ENCODE measurements at regions not wholly inside any gene's neighbourhood (a gene's known extent, or its start where the extent isn't known, plus 50 kb on each side); places are given as distances from the start of the nearest gene placed in this dataset.

- H3K36me3 ChIP-seq (replicated peaks in 1 of 2; ENCODE audit: control extremely low read depth in 1 of 2, control insufficient read depth in 1 of 2, extremely low read depth in 1 of 2, insufficient read depth in 2 of 2, low read length in 1 of 2): no peaks in the 10 kb centered on the region
- Mint-ChIP-seq H3K27ac (no peak overlapping the region), H3K4me3 (no peak overlapping the region), H3K27me3 (no peaks in the 10 kb centered on the region), H3K9me3 (ENCODE audit: insufficient read depth) (no peaks in the 10 kb centered on the region), H3K4me1 (no peaks in the 10 kb centered on the region)
- CTCF ChIA-PET: no interaction called here
- H3K4me3 ChIP-seq (ENCODE audit: control extremely low read depth in 1 of 5, extremely low read depth in 1 of 5, insufficient read depth in 1 of 5, low read depth in 2 of 5, low read length in 4 of 5): no peak overlapping the region
- no peak overlapping the region for H3K27ac ChIP-seq (ENCODE audit: low read length in 2 of 2)
- no peak overlapping the region for H3K9ac ChIP-seq (ENCODE audit: low read length)
- POLR2A ChIA-PET: no interaction called here
- no peak for ATAC-seq (ENCODE audit: low read depth)
- H3K79me2 ChIP-seq (ENCODE audit: control insufficient read depth, insufficient read depth, low read length): no peaks in the 10 kb centered on the region
- H3K4me1 ChIP-seq (ENCODE audit: control insufficient read depth in 2 of 2, insufficient read depth in 2 of 2, low read length in 2 of 2): no peaks in the 10 kb centered on the region
- no peaks in the 10 kb centered on the region for H4K20me1 ChIP-seq (ENCODE audit: control insufficient read depth, insufficient read depth, low read length, poor library complexity, severe bottlenecking)
- no peak overlapping the region for H3K4me2 ChIP-seq (replicated peaks; ENCODE audit: low read depth, low read length, poor library complexity, severe bottlenecking)
- H3K9me3 ChIP-seq (ENCODE audit: control extremely low read depth in 1 of 3, control insufficient read depth in 2 of 3, insufficient read depth in 1 of 3, low read length in 2 of 3): no peaks in the 10 kb centered on the region
- intact Hi-C loops (cut with micrococcal nuclease): no loop called here
- DNase-seq: no peak
- no peak overlapping the region for H2AFZ ChIP-seq (ENCODE audit: insufficient read depth, low read depth, low read length, poor library complexity, severe bottlenecking)
- TF ChIP-seq EZH2 (IDR thresholded peaks at IDR 0.05; ENCODE audit: borderline replicate concordance, insufficient read depth, low read depth, low read length, poor library complexity, severe bottlenecking) (no peak), CTCF (IDR thresholded peaks at IDR 0.05) (no peak)
- no CpG with 5 or more reads among the region's 2 CpGs for WGBS (ENCODE audit: insufficient coverage)
- H3K27me3 ChIP-seq (replicated peaks in 1 of 4; ENCODE audit: control extremely low read depth in 1 of 4, control insufficient read depth in 3 of 4, insufficient read depth in 4 of 4, low read length in 3 of 4): no peaks in the 10 kb centered on the region
Observed at GRCh38 chr2:209194717-209195116, 229.1 kb upstream of the MAP2 start.

- intact Hi-C loops (cut with micrococcal nuclease): no loop called here
- CTCF ChIA-PET: no interaction called here
- 24% methylated on average over 7 of the region's 9 CpGs for WGBS (ENCODE audit: insufficient coverage)
Observed at GRCh38 chr2:209208211-209208610, 215.6 kb upstream of the MAP2 start.

More at GRCh38 chr2:209208211-209208610, 215.6 kb upstream of the MAP2 start:
- Mint-ChIP-seq H3K9me3 (ENCODE audit: insufficient read depth) (no peaks in the 10 kb centered on the region), H3K27ac (no peak overlapping the region), H3K4me3 (no peak overlapping the region), H3K27me3 (no peaks in the 10 kb centered on the region), H3K4me1 (no peaks in the 10 kb centered on the region)
- Histone ChIP-seq H3K36me3 (replicated peaks in 1 of 2; ENCODE audit: control extremely low read depth in 1 of 2, control insufficient read depth in 1 of 2, extremely low read depth in 1 of 2, insufficient read depth in 2 of 2, low read length in 1 of 2) (no peaks in the 10 kb centered on the region), H3K4me1 (ENCODE audit: control insufficient read depth in 2 of 2, insufficient read depth in 2 of 2, low read length in 2 of 2) (no peaks in the 10 kb centered on the region), H3K79me2 (ENCODE audit: control insufficient read depth, insufficient read depth, low read length) (no peaks in the 10 kb centered on the region), H4K20me1 (ENCODE audit: control insufficient read depth, insufficient read depth, low read length, poor library complexity, severe bottlenecking) (no peaks in the 10 kb centered on the region), H2AFZ (ENCODE audit: insufficient read depth, low read depth, low read length, poor library complexity, severe bottlenecking) (no peak overlapping the region), H3K27me3 (replicated peaks in 1 of 4; ENCODE audit: control extremely low read depth in 1 of 4, control insufficient read depth in 3 of 4, insufficient read depth in 4 of 4, low read length in 3 of 4) (no peaks in the 10 kb centered on the region), H3K4me3 (ENCODE audit: control extremely low read depth in 1 of 5, extremely low read depth in 1 of 5, insufficient read depth in 1 of 5, low read depth in 2 of 5, low read length in 4 of 5) (peak overlapping the region in 2 of 5 experiments; percentile 10 to 27), H3K9ac (ENCODE audit: low read length) (peak overlapping the region; percentile 11), H3K27ac (ENCODE audit: low read length in 2 of 2) (no peak overlapping the region), H3K4me2 (replicated peaks; ENCODE audit: low read depth, low read length, poor library complexity, severe bottlenecking) (peak overlapping the region; percentile 38), H3K9me3 (ENCODE audit: control extremely low read depth in 1 of 3, control insufficient read depth in 2 of 3, insufficient read depth in 1 of 3, low read length in 2 of 3) (peaks cover 0 to 10% (median 0%) of the 10 kb centered on the region in 3 donors)
- POLR2A ChIA-PET: no interaction called here
- TF ChIP-seq CTCF (IDR thresholded peaks at IDR 0.05): no peak
- TF ChIP-seq EZH2 (IDR thresholded peaks at IDR 0.05; ENCODE audit: borderline replicate concordance, insufficient read depth, low read depth, low read length, poor library complexity, severe bottlenecking): no peak
- ATAC-seq (ENCODE audit: low read depth) (no peak), DNase-seq (peak; percentile 8)
